Ascending aorta (tissue), 2 donors: ENCODE measurements at regions not wholly inside any gene's neighbourhood (a gene's known extent, or its start where the extent isn't known, plus 50 kb on each side); places are given as distances from the start of the nearest gene placed in this dataset.

Experiments
- DNase-seq, 2 donors: peaks; one replicate each; pipeline ENCODE4 v3.0.0-alpha.2; 2019; ENCODE audit warnings: low spot score in 2 of 2
- H3K27ac ChIP-seq, 2 donors: fragments of 200-600 bp; sonication (generic); one replicate each; pipeline ENCODE4 v1.5.1; 2016 to 2017; ENCODE audit warnings: mild to moderate bottlenecking in 1 of 2
- H3K27me3 ChIP-seq: fragments of 200-600 bp; sonication (generic); one replicate; pipeline ENCODE4 v1.5.1; 2017
- H3K36me3 ChIP-seq, 2 donors: fragments of 200-600 bp; sonication (generic); one replicate each; pipeline ENCODE4 v1.5.1; 2016
- H3K4me1 ChIP-seq, 2 donors: fragments of 200-600 bp; sonication (generic); one replicate each; pipeline ENCODE4 v1.5.1; 2016 to 2017; ENCODE audit warnings: mild to moderate bottlenecking in 1 of 2
- H3K4me3 ChIP-seq, 2 donors: fragments of 200-600 bp; sonication (generic); one replicate each; pipeline ENCODE4 v1.5.1; 2016 to 2017; ENCODE audit warnings: mild to moderate bottlenecking in 1 of 2
- H3K9me3 ChIP-seq, 2 donors: fragments of 200-600 bp; sonication (generic); one replicate each; pipeline ENCODE4 v1.5.1; 2016
- CTCF ChIP-seq, 3 experiments: fragments of 200-600 bp in 2 of 3; fragments of 450-650 bp in 1 of 3; sonication (generic) in 2 of 3; IDR thresholded peaks; one replicate each; pipeline ENCODE4 v1.5.1; 2016 to 2019; ENCODE audit warnings: antibody characterized with exemption in 3 of 3, mild to moderate bottlenecking in 1 of 3, moderate library complexity in 1 of 3
- intact Hi-C: fragments of 100-400 bp; cut with DNase I; formaldehyde crosslinking; loops from one replicate; pipeline ENCODE4 v1.15.1; 2023

DNA sequence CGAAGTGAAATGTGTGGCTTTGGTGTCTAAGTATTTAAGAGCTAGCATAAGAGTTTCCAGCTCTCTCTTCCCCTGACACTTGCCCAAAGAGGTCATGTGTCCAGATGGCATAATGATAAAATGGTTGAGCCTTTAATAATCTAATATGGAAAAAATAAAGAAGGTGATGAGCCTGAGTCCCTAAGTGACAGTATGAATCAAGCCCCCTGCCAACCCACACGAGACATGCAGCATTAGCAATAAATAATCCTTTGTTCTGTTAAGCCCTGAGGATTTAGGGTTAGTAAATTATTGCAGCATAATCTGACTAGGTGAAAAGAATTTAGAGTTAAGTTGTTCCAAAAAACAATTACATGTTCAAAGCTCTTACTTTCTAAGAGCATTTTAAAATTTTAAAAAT lies 217.2 kb upstream of the CCDC150 start:
- no peak for DNase-seq
- no peaks in the 10 kb centered on the region for H3K27me3 ChIP-seq
- no peak overlapping the region for H3K27ac ChIP-seq
- H3K36me3 ChIP-seq = no peaks in the 10 kb centered on the region
- H3K4me1 ChIP-seq = no peaks in the 10 kb centered on the region
- H3K9me3 ChIP-seq = no peaks in the 10 kb centered on the region
- intact Hi-C loops = no loop called here
- no peak overlapping the region for H3K4me3 ChIP-seq
- TF ChIP-seq CTCF (IDR thresholded peaks at IDR 0.05) = no peak

GRCh38 chr2:196426122-196426521 lies 213.4 kb upstream of the CCDC150 start:
- H3K27ac ChIP-seq = no peak overlapping the region
- no peaks in the 10 kb centered on the region for H3K9me3 ChIP-seq
- DNase-seq = no peak
- intact Hi-C loops = no loop called here
- no peaks in the 10 kb centered on the region for H3K4me1 ChIP-seq
- TF ChIP-seq CTCF (IDR thresholded peaks at IDR 0.05) = no peak
- no peak overlapping the region for H3K4me3 ChIP-seq
- no peaks in the 10 kb centered on the region for H3K36me3 ChIP-seq
- H3K27me3 ChIP-seq = no peaks in the 10 kb centered on the region

DNA sequence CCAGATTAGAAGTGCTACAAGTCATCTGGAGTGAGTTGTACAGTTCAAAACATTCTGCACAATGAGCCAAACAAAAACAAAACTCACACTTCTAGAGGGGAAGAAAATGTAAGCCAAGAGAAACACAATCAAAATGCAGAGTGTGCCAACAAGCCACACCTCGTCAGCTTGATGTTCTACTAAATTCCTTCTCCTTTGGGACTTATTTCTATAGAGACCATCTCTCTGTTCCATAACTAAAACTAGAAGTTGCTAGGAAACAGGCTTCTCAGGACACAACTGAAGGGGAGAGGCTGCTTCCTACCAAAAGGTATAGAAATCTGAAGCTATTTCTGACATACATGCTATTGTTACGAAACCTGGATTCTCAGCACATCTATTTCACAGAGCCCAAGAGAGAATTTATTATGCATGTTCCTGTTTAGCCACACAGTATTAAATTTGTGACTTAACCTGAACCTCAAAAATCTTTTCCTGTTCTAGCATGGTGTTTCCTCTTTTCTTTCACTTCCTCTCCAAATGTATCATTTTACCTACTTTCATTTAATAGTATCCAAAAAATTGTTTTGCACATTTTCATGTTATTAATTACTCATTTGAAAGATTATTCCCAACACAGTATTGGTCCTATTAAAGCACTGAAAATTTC lies 211.4 kb upstream of the CCDC150 start:
- no peaks in the 10 kb centered on the region for H3K4me1 ChIP-seq
- no peak overlapping the region for H3K27ac ChIP-seq
- no peaks in the 10 kb centered on the region for H3K36me3 ChIP-seq
- no peak for TF ChIP-seq CTCF (IDR thresholded peaks at IDR 0.05)
- H3K9me3 ChIP-seq = no peaks in the 10 kb centered on the region
- intact Hi-C loops = no loop called here
- no peak for DNase-seq
- no peaks in the 10 kb centered on the region for H3K27me3 ChIP-seq
- no peak overlapping the region for H3K4me3 ChIP-seq

DNA sequence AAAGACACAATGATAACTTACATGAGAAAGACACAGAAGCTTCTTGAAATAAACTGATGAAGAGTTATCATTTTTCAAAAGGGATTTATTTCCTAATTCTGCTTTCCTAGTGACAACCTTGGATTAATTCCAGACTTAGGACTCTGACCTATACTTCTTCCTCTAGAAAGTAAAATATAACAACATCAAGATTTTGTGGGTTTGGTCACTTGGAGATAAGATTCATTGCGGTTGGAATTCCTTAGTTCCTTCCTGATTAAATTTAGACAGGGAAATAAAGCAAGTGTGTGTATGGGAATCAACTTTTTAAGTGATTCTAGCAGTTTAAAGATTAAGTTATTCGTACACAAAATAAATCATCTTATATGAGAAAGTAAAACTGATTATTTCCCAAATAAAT lies 208.4 kb upstream of the CCDC150 start:
- no peak overlapping the region for H3K27ac ChIP-seq
- H3K9me3 ChIP-seq = no peaks in the 10 kb centered on the region
- H3K36me3 ChIP-seq = no peaks in the 10 kb centered on the region
- DNase-seq = no peak
- no peaks in the 10 kb centered on the region for H3K27me3 ChIP-seq
- no peak overlapping the region for H3K4me3 ChIP-seq
- peaks cover 0 to 4% of the 10 kb centered on the region in 2 donors for H3K4me1 ChIP-seq
- intact Hi-C loops = no loop called here
- no peak for TF ChIP-seq CTCF (IDR thresholded peaks at IDR 0.05)

GRCh38 chr2:196431957-196432356 lies 207.6 kb upstream of the CCDC150 start:
- Histone ChIP-seq H3K4me1 (peaks cover 0 to 4% of the 10 kb centered on the region in 2 donors), H3K27me3 (no peaks in the 10 kb centered on the region), H3K36me3 (no peaks in the 10 kb centered on the region), H3K4me3 (no peak overlapping the region), H3K27ac (no peak overlapping the region), H3K9me3 (no peaks in the 10 kb centered on the region)
- no peak for TF ChIP-seq CTCF (IDR thresholded peaks at IDR 0.05)
- DNase-seq = no peak
- intact Hi-C loops = no loop called here

- Histone ChIP-seq H3K4me1 (peaks cover 0 to 4% of the 10 kb centered on the region in 2 donors), H3K27ac (no peak overlapping the region), H3K9me3 (no peaks in the 10 kb centered on the region), H3K27me3 (no peaks in the 10 kb centered on the region), H3K36me3 (no peaks in the 10 kb centered on the region), H3K4me3 (no peak overlapping the region)
- no peak for TF ChIP-seq CTCF (IDR thresholded peaks at IDR 0.05)
- intact Hi-C loops = no loop called here
- DNase-seq = no peak
These were observed 206.4 kb upstream of the CCDC150 start for GRCh38 chr2:196433116-196433515.
